Neural cell (in vitro differentiated cells): ENCODE measurements at regions not wholly inside any gene's neighbourhood (a gene's known extent, or its start where the extent isn't known, plus 50 kb on each side); places are given as distances from the start of the nearest gene placed in this dataset.

ENCODE experiments used
- H2AFZ ChIP-seq: fragments of 200-600, 300-800 bp; sonication (generic), shearing (Covaris generic); 2 replicates; pipeline ENCODE4 v1.6.0; 2014; ENCODE audit warnings: low read depth, mild to moderate bottlenecking, antibody characterized with exemption, low read length, moderate library complexity
- H3F3A ChIP-seq: fragments of 200-600 bp; shearing (Covaris generic); 2 replicates; pipeline ENCODE4 v1.6.1; 2016; ENCODE audit warnings: mild to moderate bottlenecking, moderate library complexity, mixed read lengths, antibody characterized with exemption, low read length; ENCODE audit not compliant: insufficient read depth, poor library complexity, severe bottlenecking
- H3K27ac ChIP-seq: fragments of 200-600, 300-800 bp; sonication (generic), shearing (Covaris generic); 2 replicates; pipeline ENCODE4 v1.5.1; 2014; ENCODE audit warnings: mild to moderate bottlenecking, low read length, moderate library complexity
- H3K27me3 ChIP-seq: fragments of 300-800, 200-600 bp; sonication (generic), shearing (Covaris generic); 2 replicates; pipeline ENCODE4 v1.6.0; 2014; ENCODE audit warnings: mild to moderate bottlenecking, low read depth, low read length, moderate library complexity; ENCODE audit not compliant: insufficient read depth
- H3K36me3 ChIP-seq: fragments of 300-800, 200-600 bp; sonication (generic), shearing (Covaris generic); 2 replicates; pipeline ENCODE4 v1.5.1; 2014; ENCODE audit warnings: mild to moderate bottlenecking, antibody characterized with exemption, low read length, moderate library complexity; ENCODE audit not compliant: insufficient read depth
- H3K4me2 ChIP-seq: fragments of 300-800, 200-600 bp; sonication (generic), shearing (Covaris generic); 2 replicates; pipeline ENCODE4 v1.6.0; 2014; ENCODE audit warnings: mild to moderate bottlenecking, low read length
- H3K4me3 ChIP-seq: fragments of 300-800, 200-600 bp; sonication (generic), shearing (Covaris generic); 2 replicates; pipeline ENCODE4 v1.5.1; 2014; ENCODE audit warnings: mild to moderate bottlenecking, low read length, moderate library complexity
- H3K79me2 ChIP-seq: fragments of 200-600 bp; shearing (Covaris generic); replicated peaks from 2 replicates; pipeline ENCODE4 v1.6.0; 2014; ENCODE audit warnings: mild to moderate bottlenecking, low read length, moderate library complexity; ENCODE audit not compliant: insufficient read depth
- H3K9ac ChIP-seq: fragments of 300-800, 200-600 bp; sonication (generic), shearing (Covaris generic); 2 replicates; pipeline ENCODE4 v1.6.1; 2016; ENCODE audit warnings: mild to moderate bottlenecking, low read length, mixed read lengths
- H3K9me2 ChIP-seq: fragments of 200-600 bp; shearing (Covaris generic); 2 replicates; pipeline ENCODE4 v1.6.1; 2016; ENCODE audit warnings: mild to moderate bottlenecking, low read length, mixed read lengths; ENCODE audit not compliant: insufficient read depth
- H3K9me3 ChIP-seq: fragments of 200-600, 300-800 bp; sonication (generic), shearing (Covaris generic); 2 replicates; pipeline ENCODE4 v1.6.1; 2016; ENCODE audit warnings: mild to moderate bottlenecking, mixed run types, low read length, moderate library complexity, mixed read lengths
- H4K20me1 ChIP-seq: fragments of 200-600 bp; shearing (Covaris generic); 2 replicates; pipeline ENCODE4 v1.6.1; 2016; ENCODE audit warnings: mild to moderate bottlenecking, mixed run types; ENCODE audit not compliant: insufficient read depth
- CTCF ChIP-seq: fragments of 450-650 bp; IDR thresholded peaks from 2 replicates; pipeline ENCODE4 v1.5.1; 2014; ENCODE audit warnings: antibody characterized with exemption, mild to moderate bottlenecking, moderate library complexity; ENCODE audit not compliant: poor library complexity, severe bottlenecking
- EP300 ChIP-seq: fragments of 450-650 bp; conservative IDR thresholded peaks from 2 replicates; pipeline ENCODE4 v1.6.1; 2014; ENCODE audit warnings: antibody characterized with exemption, mild to moderate bottlenecking, moderate library complexity; ENCODE audit not compliant: poor library complexity, severe bottlenecking
- EZH2 ChIP-seq: fragments of 200-600, 300-800 bp; shearing (Covaris generic), sonication (generic); IDR thresholded peaks from 2 replicates; pipeline ENCODE4 v1.6.1; 2014; ENCODE audit warnings: antibody characterized with exemption, low read length, borderline replicate concordance, mild to moderate bottlenecking; ENCODE audit not compliant: insufficient read depth, poor library complexity, severe bottlenecking
- MXI1 ChIP-seq: fragments of 450-650 bp; conservative IDR thresholded peaks from 2 replicates; pipeline ENCODE4 v1.6.1; 2014; ENCODE audit warnings: antibody characterized with exemption, mild to moderate bottlenecking; ENCODE audit not compliant: poor library complexity, severe bottlenecking
- POLR2AphosphoS5 ChIP-seq: IDR thresholded peaks from 2 replicates; pipeline ENCODE4 v1.6.1; 2012
- RAD21 ChIP-seq: fragments of 450-650 bp; conservative IDR thresholded peaks from 2 replicates; pipeline ENCODE4 v1.6.1; 2014; ENCODE audit warnings: antibody characterized with exemption, mild to moderate bottlenecking, moderate library complexity
- REST ChIP-seq: IDR thresholded peaks from 2 replicates; pipeline ENCODE4 v1.6.1; 2012; ENCODE audit warnings: borderline replicate concordance
- SMC3 ChIP-seq: fragments of 450-650 bp; conservative IDR thresholded peaks from 2 replicates; pipeline ENCODE4 v1.6.1; 2014; ENCODE audit warnings: antibody characterized with exemption, mild to moderate bottlenecking, moderate library complexity; ENCODE audit not compliant: poor library complexity
- TAF1 ChIP-seq: IDR thresholded peaks from 2 replicates; pipeline ENCODE4 v1.6.1; 2012; ENCODE audit warnings: low read depth

GRCh38 chr20:60238992-60239660 lies 280.9 kb downstream of the CDH26 start:
- Histone ChIP-seq H3F3A (no peaks in the 10 kb centered on the region), H3K36me3 (no peaks in the 10 kb centered on the region), H4K20me1 (no peaks in the 10 kb centered on the region), H3K9me2 (no peaks in the 10 kb centered on the region), H3K79me2 (no peaks in the 10 kb centered on the region), H3K27ac (no peak overlapping the region), H3K9me3 (no peaks in the 10 kb centered on the region), H3K4me3 (no peak overlapping the region), H2AFZ (no peak overlapping the region), H3K27me3 (no peaks in the 10 kb centered on the region), H3K4me2 (no peak overlapping the region), H3K9ac (no peak overlapping the region)
- TF ChIP-seq CTCF (no peak), EP300 (no peak), TAF1 (no peak), MXI1 (no peak), SMC3 (no peak), RAD21 (no peak), POLR2AphosphoS5 (no peak), EZH2 (no peak), REST (no peak)

- H3K27ac ChIP-seq = peak overlapping the region; percentile 5
- no peak overlapping the region for H3K4me3 ChIP-seq
- H3F3A ChIP-seq = no peaks in the 10 kb centered on the region
- no peaks in the 10 kb centered on the region for H3K36me3 ChIP-seq
- H3K27me3 ChIP-seq = no peaks in the 10 kb centered on the region
- TF ChIP-seq EP300 (no peak), RAD21 (no peak), SMC3 (no peak), MXI1 (no peak), TAF1 (no peak), REST (no peak), EZH2 (no peak), POLR2AphosphoS5 (no peak)
- H3K79me2 ChIP-seq = no peaks in the 10 kb centered on the region
- H4K20me1 ChIP-seq = no peaks in the 10 kb centered on the region
- no peaks in the 10 kb centered on the region for H3K9me2 ChIP-seq
- no peak overlapping the region for H2AFZ ChIP-seq
- H3K9ac ChIP-seq = peak overlapping the region; percentile 17
- no peaks in the 10 kb centered on the region for H3K9me3 ChIP-seq
- no peak overlapping the region for H3K4me2 ChIP-seq
Observed at GRCh38 chr20:60239956-60240355, 281.7 kb downstream of the CDH26 start.
